C4-2B (cell line): ENCODE measurements at regions not wholly inside any gene's neighbourhood (a gene's known extent, or its start where the extent isn't known, plus 50 kb on each side); places are given as distances from the start of the nearest gene placed in this dataset.

Experiments used
- ZFX ChIP-seq: fragments of 450-650 bp; IDR thresholded peaks from 2 replicates; pipeline ENCODE4 v1.6.1; 2017
- TF ChIP-seq, protein P1 (sequence below): fragments of 450-650 bp; conservative IDR thresholded peaks from 2 replicates; pipeline ENCODE4 v1.5.1; 2017; ENCODE audit warnings: mild to moderate bottlenecking

DNA sequence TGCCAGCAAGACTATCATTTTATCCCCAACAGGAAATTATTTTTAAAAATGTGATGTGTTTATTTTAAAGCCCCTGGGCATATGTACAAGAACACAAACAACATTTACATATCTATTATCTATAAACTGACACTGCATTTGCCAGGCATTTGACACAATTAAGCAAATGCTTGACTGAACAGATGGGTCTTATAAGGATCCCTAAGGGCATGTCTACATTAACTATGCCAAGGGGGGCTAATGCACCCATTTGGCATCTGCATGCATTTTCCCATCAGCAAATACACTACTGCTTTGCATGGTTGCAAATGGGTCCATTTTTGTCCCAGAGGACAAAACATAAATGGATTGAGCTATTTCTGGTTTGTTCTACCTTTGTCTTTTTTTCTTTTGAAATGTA, 884.8 kb upstream of the B3GALT2 start:
- TF ChIP-seq, protein P1, sequence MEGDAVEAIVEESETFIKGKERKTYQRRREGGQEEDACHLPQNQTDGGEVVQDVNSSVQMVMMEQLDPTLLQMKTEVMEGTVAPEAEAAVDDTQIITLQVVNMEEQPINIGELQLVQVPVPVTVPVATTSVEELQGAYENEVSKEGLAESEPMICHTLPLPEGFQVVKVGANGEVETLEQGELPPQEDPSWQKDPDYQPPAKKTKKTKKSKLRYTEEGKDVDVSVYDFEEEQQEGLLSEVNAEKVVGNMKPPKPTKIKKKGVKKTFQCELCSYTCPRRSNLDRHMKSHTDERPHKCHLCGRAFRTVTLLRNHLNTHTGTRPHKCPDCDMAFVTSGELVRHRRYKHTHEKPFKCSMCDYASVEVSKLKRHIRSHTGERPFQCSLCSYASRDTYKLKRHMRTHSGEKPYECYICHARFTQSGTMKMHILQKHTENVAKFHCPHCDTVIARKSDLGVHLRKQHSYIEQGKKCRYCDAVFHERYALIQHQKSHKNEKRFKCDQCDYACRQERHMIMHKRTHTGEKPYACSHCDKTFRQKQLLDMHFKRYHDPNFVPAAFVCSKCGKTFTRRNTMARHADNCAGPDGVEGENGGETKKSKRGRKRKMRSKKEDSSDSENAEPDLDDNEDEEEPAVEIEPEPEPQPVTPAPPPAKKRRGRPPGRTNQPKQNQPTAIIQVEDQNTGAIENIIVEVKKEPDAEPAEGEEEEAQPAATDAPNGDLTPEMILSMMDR, result no peak
- TF ChIP-seq ZFX, result no peak
